Activated T-cell treated with anti-CD3 and anti-CD28 coated beads, Interleukin-2, amount 50 U/mL, for 4 hours (primary cell): ENCODE measurements at regions not wholly inside any gene's neighbourhood (a gene's known extent, or its start where the extent isn't known, plus 50 kb on each side); places are given as distances from the start of the nearest gene placed in this dataset.

Experiments used
- ATAC-seq, 2 donors: fragments of 200-7000 bp; cut with Tn5 transposase; one replicate each; pipeline ENCODE4 v1.10.0; 2021
- DNase-seq: peaks from one replicate; pipeline ENCODE4 v3.0.0-alpha.2; 2020
- H3K27me3 Mint-ChIP-seq: one replicate; pipeline ENCODE4 v1.8.0; 2021; ENCODE audit warnings: low read depth, mixed read lengths
- H3K36me3 Mint-ChIP-seq: one replicate; pipeline ENCODE4 v1.8.0; 2022; ENCODE audit warnings: mixed read lengths; ENCODE audit not compliant: insufficient read depth
- H3K4me1 Mint-ChIP-seq: one replicate; pipeline ENCODE4 v1.8.0; 2021; ENCODE audit warnings: low read depth, mixed read lengths
- H3K4me3 Mint-ChIP-seq: one replicate; pipeline ENCODE4 v1.8.0; 2021; ENCODE audit warnings: mild to moderate bottlenecking, moderate library complexity, mixed read lengths
- H3K9me3 Mint-ChIP-seq: one replicate; pipeline ENCODE4 v1.8.0; 2021; ENCODE audit warnings: mixed read lengths

DNA sequence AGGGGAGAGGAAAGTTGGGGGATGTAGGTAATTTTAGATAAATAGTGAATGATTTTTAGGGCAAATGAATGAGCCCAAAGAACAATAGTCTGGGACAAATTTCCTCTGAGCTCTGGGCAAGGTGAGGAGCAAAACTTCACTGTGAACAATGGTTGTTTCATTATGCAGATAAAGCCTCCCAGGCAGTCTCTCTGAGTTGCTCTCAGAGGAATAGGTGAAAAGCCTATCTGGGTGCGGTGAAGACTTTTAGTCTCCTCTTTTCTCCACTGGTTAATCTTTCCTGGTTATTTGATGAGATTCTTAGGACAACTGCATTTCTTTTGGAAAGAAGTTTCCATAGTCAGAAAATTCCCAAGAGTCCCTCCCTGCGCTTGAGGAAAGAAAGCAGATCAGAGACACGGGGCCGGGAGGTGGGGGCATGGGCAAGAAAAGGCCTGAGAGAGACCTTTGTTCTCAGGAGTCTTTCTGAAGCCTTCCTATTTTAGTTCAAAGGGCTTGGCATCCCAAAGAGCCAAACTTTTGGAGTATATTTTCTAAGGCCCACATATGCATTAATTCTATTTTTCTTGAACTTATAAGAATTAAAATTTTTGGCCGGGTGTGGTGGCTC lies 353.6 kb upstream of the SLCO3A1 start:
- DNase-seq (no peak), ATAC-seq (no peak)
- Mint-ChIP-seq H3K27me3 (no peaks in the 10 kb centered on the region), H3K4me1 (no peaks in the 10 kb centered on the region), H3K9me3 (no peaks in the 10 kb centered on the region), H3K36me3 (no peaks in the 10 kb centered on the region), H3K4me3 (no peak overlapping the region)

- Mint-ChIP-seq H3K27me3 (peaks cover 3% of the 10 kb centered on the region), H3K4me3 (no peak overlapping the region), H3K36me3 (no peaks in the 10 kb centered on the region), H3K9me3 (no peaks in the 10 kb centered on the region), H3K4me1 (no peaks in the 10 kb centered on the region)
- ATAC-seq (no peak), DNase-seq (no peak)
Observed at GRCh38 chr15:91508633-91509032, 344.9 kb upstream of the SLCO3A1 start.

GRCh38 chr15:91514147-91514546 lies 339.4 kb upstream of the SLCO3A1 start:
- Mint-ChIP-seq H3K36me3 (no peaks in the 10 kb centered on the region), H3K4me3 (no peak overlapping the region), H3K4me1 (peaks cover 1% of the 10 kb centered on the region), H3K27me3 (peaks cover 3% of the 10 kb centered on the region), H3K9me3 (no peaks in the 10 kb centered on the region)
- ATAC-seq (no peak), DNase-seq (no peak)

GRCh38 chr15:91515188-91515754 lies 338.2 kb upstream of the SLCO3A1 start:
- Mint-ChIP-seq H3K4me1 (peaks cover 3% of the 10 kb centered on the region), H3K36me3 (no peaks in the 10 kb centered on the region), H3K27me3 (no peaks in the 10 kb centered on the region), H3K4me3 (no peak overlapping the region), H3K9me3 (no peaks in the 10 kb centered on the region)
- DNase-seq = no peak
- ATAC-seq = no peak

GRCh38 chr15:91516866-91517265 lies 336.6 kb upstream of the SLCO3A1 start:
- Mint-ChIP-seq H3K36me3 (no peaks in the 10 kb centered on the region), H3K9me3 (no peaks in the 10 kb centered on the region), H3K4me1 (peaks cover 5% of the 10 kb centered on the region), H3K27me3 (no peaks in the 10 kb centered on the region), H3K4me3 (no peak overlapping the region)
- ATAC-seq = no peak
- DNase-seq = no peak

DNA sequence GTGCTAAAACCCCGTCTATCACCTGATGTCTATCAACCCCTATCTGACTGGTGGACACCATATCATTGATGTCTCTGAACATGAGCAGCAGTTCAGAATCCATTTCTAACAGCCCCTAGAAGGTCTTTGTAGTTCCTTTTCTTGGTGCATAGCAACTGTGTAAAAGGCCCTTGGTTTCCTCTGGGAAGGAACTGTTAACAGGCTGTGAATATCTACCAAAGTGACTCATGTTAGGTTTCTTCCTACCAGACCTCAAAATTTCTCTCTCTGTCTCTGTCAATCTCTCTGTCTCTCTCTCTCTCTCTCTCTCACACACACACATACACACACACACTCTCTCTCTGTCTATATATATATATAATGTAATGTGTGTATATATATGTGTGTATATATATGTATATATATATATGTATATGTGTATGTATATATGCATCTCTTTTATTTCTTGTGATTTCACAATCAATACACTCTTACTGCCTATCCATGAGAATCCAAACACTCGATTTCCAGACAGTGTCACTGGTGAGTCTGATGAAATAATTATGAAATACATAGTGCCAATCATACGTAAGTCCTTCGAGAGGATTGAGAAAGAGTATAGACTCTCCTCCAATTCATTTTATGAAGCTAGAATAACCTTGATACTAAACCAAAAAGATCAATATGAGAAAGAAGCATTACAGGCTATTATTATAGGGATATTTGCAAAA lies 335.9 kb upstream of the SLCO3A1 start:
- no peak for DNase-seq
- Mint-ChIP-seq H3K36me3 (no peaks in the 10 kb centered on the region), H3K27me3 (no peaks in the 10 kb centered on the region), H3K4me1 (peaks cover 11% of the 10 kb centered on the region), H3K9me3 (no peaks in the 10 kb centered on the region), H3K4me3 (no peak overlapping the region)
- ATAC-seq = no peak

- no peak for DNase-seq
- no peak for ATAC-seq
- H3K27me3 Mint-ChIP-seq = no peaks in the 10 kb centered on the region
- H3K4me1 Mint-ChIP-seq = peaks cover 26% of the 10 kb centered on the region
- H3K36me3 Mint-ChIP-seq = no peaks in the 10 kb centered on the region
- no peak overlapping the region for H3K4me3 Mint-ChIP-seq
- H3K9me3 Mint-ChIP-seq = no peaks in the 10 kb centered on the region
Observed at GRCh38 chr15:91520850-91521249, 332.7 kb upstream of the SLCO3A1 start.

DNA sequence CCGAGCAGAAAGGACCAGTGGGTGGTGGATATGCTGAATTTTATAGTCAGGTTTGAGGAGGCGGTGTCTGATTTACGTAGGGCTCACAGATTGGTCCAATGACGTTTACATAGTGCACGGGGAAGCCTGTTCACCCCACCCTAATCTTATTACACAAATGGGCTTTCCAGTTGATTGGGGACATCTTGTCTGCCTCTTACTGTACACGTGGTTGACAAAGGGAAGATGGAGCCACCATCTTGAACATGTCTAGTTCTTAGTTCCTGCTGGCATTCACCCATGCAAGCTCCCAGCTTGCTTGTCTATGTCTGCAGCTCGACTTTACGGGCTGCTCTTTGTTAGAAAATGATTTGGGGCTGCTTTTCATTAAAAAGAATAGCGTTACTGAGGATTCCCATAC lies 332.0 kb upstream of the SLCO3A1 start:
- Mint-ChIP-seq H3K27me3 (peaks cover 2% of the 10 kb centered on the region), H3K36me3 (no peaks in the 10 kb centered on the region), H3K4me1 (peaks cover 27% of the 10 kb centered on the region), H3K9me3 (no peaks in the 10 kb centered on the region), H3K4me3 (no peak overlapping the region)
- DNase-seq = no peak
- no peak for ATAC-seq

- H3K27me3 Mint-ChIP-seq = peaks cover 2% of the 10 kb centered on the region
- DNase-seq (no peak), ATAC-seq (peak; percentile 28 to 76)
- H3K4me1 Mint-ChIP-seq = peaks cover 26% of the 10 kb centered on the region
- H3K9me3 Mint-ChIP-seq = no peaks in the 10 kb centered on the region
- no peaks in the 10 kb centered on the region for H3K36me3 Mint-ChIP-seq
- H3K4me3 Mint-ChIP-seq = no peak overlapping the region
Observed at GRCh38 chr15:91521996-91522395, 331.5 kb upstream of the SLCO3A1 start.

GRCh38 chr15:91522605-91523332 lies 330.7 kb upstream of the SLCO3A1 start:
- Mint-ChIP-seq H3K4me1 (peaks cover 26% of the 10 kb centered on the region), H3K36me3 (no peaks in the 10 kb centered on the region), H3K9me3 (no peaks in the 10 kb centered on the region), H3K4me3 (no peak overlapping the region), H3K27me3 (peaks cover 2% of the 10 kb centered on the region)
- no peak for DNase-seq
- no peak for ATAC-seq

GRCh38 chr15:91523596-91523995 lies 329.9 kb upstream of the SLCO3A1 start:
- no peaks in the 10 kb centered on the region for H3K36me3 Mint-ChIP-seq
- ATAC-seq = no peak
- H3K4me1 Mint-ChIP-seq = peaks cover 26% of the 10 kb centered on the region
- H3K9me3 Mint-ChIP-seq = no peaks in the 10 kb centered on the region
- no peak for DNase-seq
- no peak overlapping the region for H3K4me3 Mint-ChIP-seq
- peaks cover 2% of the 10 kb centered on the region for H3K27me3 Mint-ChIP-seq

DNA sequence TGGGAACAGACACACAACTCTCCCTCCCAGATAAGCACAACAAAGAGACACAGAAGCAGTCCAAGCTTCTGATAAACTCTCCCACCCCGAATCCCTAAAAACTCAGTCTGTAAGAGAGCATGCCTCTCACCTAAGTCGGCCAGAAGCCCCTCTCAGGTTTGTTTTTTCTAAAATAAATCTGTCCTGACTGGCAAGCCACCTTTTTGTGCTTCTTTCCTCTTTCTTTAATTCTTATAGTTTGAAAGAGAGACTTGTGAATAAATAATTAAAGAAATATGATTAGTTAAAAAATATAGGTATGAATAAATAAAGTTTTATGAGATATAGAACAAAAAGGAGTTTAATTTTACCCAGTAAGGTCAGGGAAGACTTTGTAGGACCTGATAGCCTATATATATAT lies 329.0 kb upstream of the SLCO3A1 start:
- DNase-seq (no peak), ATAC-seq (no peak)
- Mint-ChIP-seq H3K4me1 (peaks cover 33% of the 10 kb centered on the region), H3K9me3 (no peaks in the 10 kb centered on the region), H3K36me3 (no peaks in the 10 kb centered on the region), H3K4me3 (no peak overlapping the region), H3K27me3 (peaks cover 6% of the 10 kb centered on the region)

- Mint-ChIP-seq H3K4me1 (peaks cover 37% of the 10 kb centered on the region), H3K27me3 (peaks cover 6% of the 10 kb centered on the region), H3K36me3 (no peaks in the 10 kb centered on the region), H3K4me3 (no peak overlapping the region), H3K9me3 (no peaks in the 10 kb centered on the region)
- ATAC-seq = no peak
- DNase-seq = no peak
Observed at GRCh38 chr15:91525751-91526150, 327.8 kb upstream of the SLCO3A1 start.

DNA sequence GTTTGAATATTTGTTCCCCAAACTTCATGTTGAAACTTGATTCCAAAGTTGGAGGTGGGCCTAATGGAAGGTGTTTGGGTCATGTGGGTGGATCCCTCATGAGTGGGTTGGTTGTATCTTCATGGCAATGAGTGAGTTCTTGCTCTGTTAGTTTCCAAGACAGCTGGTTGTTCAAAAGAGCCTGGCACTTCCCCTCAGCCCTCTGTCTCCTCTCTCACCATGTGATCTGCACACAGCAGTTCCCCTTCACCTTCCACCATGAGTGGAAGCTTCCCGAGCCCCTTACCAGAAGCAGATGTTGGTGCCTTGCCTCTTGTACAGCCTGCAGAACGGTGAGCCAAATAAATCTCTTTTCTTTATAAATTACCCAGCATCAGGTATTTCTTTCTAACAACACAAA lies 327.1 kb upstream of the SLCO3A1 start:
- ATAC-seq (no peak), DNase-seq (no peak)
- Mint-ChIP-seq H3K4me3 (no peak overlapping the region), H3K36me3 (no peaks in the 10 kb centered on the region), H3K4me1 (peaks cover 37% of the 10 kb centered on the region), H3K27me3 (peaks cover 6% of the 10 kb centered on the region), H3K9me3 (no peaks in the 10 kb centered on the region)

GRCh38 chr15:91528801-91529200 lies 324.7 kb upstream of the SLCO3A1 start:
- DNase-seq (no peak), ATAC-seq (no peak)
- Mint-ChIP-seq H3K4me3 (no peak overlapping the region), H3K9me3 (no peaks in the 10 kb centered on the region), H3K27me3 (peaks cover 6% of the 10 kb centered on the region), H3K36me3 (no peaks in the 10 kb centered on the region), H3K4me1 (peaks cover 23% of the 10 kb centered on the region)
